Smooth muscle cell (in vitro differentiated cells): ENCODE measurements at regions not wholly inside any gene's neighbourhood (a gene's known extent, or its start where the extent isn't known, plus 50 kb on each side); places are given as distances from the start of the nearest gene placed in this dataset.
A peak's percentile ranks its signal among the peaks of the same experiment; 100 is the strongest.

Experiments used
- DNase-seq: peaks from one replicate; lab custom pipeline; 2025; ENCODE audit not compliant: unreplicated experiment; lab: John Stamatoyannopoulos, UW
- H2AFZ ChIP-seq: fragments of 200-600 bp; sonication (generic); 2 replicates; pipeline ENCODE4 v1.6.0; 2016; ENCODE audit warnings: antibody characterized with exemption, low read depth, mild to moderate bottlenecking
- H3F3A ChIP-seq: fragments of 200-600 bp; sonication (generic); 2 replicates; pipeline ENCODE4 v1.6.0; 2017; ENCODE audit warnings: antibody characterized with exemption, low read depth
- H3K27ac ChIP-seq: fragments of 200-600 bp; sonication (generic); 2 replicates; pipeline ENCODE4 v1.5.1; 2016; ENCODE audit warnings: low read depth, mild to moderate bottlenecking
- H3K27me3 ChIP-seq: fragments of 200-600 bp; sonication (generic); 2 replicates; pipeline ENCODE4 v1.6.1; 2016; ENCODE audit warnings: low read depth, mild to moderate bottlenecking
- H3K36me3 ChIP-seq: fragments of 200-600 bp; sonication (generic); 2 replicates; pipeline ENCODE4 v1.5.1; 2016; ENCODE audit warnings: low read depth
- H3K4me1 ChIP-seq: fragments of 200-600 bp; sonication (generic); 2 replicates; pipeline ENCODE4 v1.5.1; 2016; ENCODE audit warnings: low read depth
- H3K4me2 ChIP-seq: fragments of 200-600 bp; sonication (generic); 2 replicates; pipeline ENCODE4 v1.6.0; 2016; ENCODE audit warnings: mild to moderate bottlenecking
- H3K4me3 ChIP-seq: fragments of 200-600 bp; sonication (generic); 2 replicates; pipeline ENCODE4 v1.5.1; 2016; ENCODE audit warnings: mild to moderate bottlenecking
- H3K79me2 ChIP-seq: fragments of 200-600 bp; sonication (generic); 2 replicates; pipeline ENCODE4 v1.6.0; 2016; ENCODE audit warnings: low read depth, mild to moderate bottlenecking
- H3K9ac ChIP-seq: fragments of 200-600 bp; sonication (generic); 2 replicates; pipeline ENCODE4 v1.6.0; 2016; ENCODE audit warnings: low read depth
- H3K9me3 ChIP-seq: fragments of 200-600 bp; sonication (generic); replicated peaks from 2 replicates; pipeline ENCODE4 v1.5.1; 2016; ENCODE audit warnings: low read depth
- H4K20me1 ChIP-seq: fragments of 200-600 bp; sonication (generic); 2 replicates; pipeline ENCODE4 v1.6.0; 2016; ENCODE audit warnings: low read depth
- WGBS: methylation state at CpG from one replicate; pipeline ENCODE4 v1.1.7; 2016; ENCODE audit warnings: low lambda C conversion rate; 5-methylcytosine and 5-hydroxymethylcytosine counted together
- TF ChIP-seq, protein P1 (sequence below): fragments of 200-600 bp; sonication (generic); IDR thresholded peaks from 2 replicates; pipeline ENCODE4 v1.5.1; 2017; ENCODE audit warnings: borderline replicate concordance, mild to moderate bottlenecking, antibody characterized with exemption; ENCODE audit not compliant: insufficient read depth, poor library complexity, severe bottlenecking

DNA sequence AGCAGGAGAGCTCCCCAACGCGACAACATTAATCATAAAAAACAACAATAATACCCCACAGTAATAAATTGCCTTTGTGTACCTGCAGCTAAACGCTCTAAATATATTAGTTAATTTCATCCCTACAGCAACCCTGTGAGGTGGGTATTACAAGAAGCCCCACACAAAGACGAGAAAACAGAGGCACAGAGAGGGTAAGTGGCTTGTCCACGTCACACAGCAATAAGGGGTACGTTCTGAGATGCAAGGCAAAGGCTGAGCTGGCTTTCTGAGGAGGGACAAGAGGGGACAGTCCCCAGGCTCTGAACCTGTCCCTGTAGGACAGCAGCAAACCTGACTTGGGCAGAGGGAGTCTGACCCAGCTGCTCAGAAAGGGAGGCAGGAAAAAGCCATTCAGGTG, 78.2 kb downstream of the NCOR2 start:
- H3K27me3 ChIP-seq: no peaks in the 10 kb centered on the region
- TF ChIP-seq, protein P1, sequence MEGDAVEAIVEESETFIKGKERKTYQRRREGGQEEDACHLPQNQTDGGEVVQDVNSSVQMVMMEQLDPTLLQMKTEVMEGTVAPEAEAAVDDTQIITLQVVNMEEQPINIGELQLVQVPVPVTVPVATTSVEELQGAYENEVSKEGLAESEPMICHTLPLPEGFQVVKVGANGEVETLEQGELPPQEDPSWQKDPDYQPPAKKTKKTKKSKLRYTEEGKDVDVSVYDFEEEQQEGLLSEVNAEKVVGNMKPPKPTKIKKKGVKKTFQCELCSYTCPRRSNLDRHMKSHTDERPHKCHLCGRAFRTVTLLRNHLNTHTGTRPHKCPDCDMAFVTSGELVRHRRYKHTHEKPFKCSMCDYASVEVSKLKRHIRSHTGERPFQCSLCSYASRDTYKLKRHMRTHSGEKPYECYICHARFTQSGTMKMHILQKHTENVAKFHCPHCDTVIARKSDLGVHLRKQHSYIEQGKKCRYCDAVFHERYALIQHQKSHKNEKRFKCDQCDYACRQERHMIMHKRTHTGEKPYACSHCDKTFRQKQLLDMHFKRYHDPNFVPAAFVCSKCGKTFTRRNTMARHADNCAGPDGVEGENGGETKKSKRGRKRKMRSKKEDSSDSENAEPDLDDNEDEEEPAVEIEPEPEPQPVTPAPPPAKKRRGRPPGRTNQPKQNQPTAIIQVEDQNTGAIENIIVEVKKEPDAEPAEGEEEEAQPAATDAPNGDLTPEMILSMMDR: no peak
- peaks cover 100% of the 10 kb centered on the region for H4K20me1 ChIP-seq
- H3K4me1 ChIP-seq: no peaks in the 10 kb centered on the region
- no peak overlapping the region for H3K9ac ChIP-seq
- H3K79me2 ChIP-seq: peaks cover 81% of the 10 kb centered on the region
- peaks cover 6% of the 10 kb centered on the region for H3F3A ChIP-seq
- H3K4me2 ChIP-seq: no peak overlapping the region
- H3K27ac ChIP-seq: peak overlapping the region; percentile 72
- no peak overlapping the region for H3K4me3 ChIP-seq
- WGBS: 82% methylated on average over 6 of the region's 6 CpGs
- no peaks in the 10 kb centered on the region for H3K9me3 ChIP-seq
- no peak overlapping the region for H2AFZ ChIP-seq
- no peak for DNase-seq
- H3K36me3 ChIP-seq: no peaks in the 10 kb centered on the region

GRCh38 chr12:124488520-124488919, 78.9 kb downstream of the NCOR2 start:
- Histone ChIP-seq H4K20me1 (peaks cover 100% of the 10 kb centered on the region), H3K27ac (peak overlapping the region; percentile 72), H3K79me2 (peaks cover 77% of the 10 kb centered on the region), H2AFZ (no peak overlapping the region), H3K36me3 (no peaks in the 10 kb centered on the region), H3K9ac (no peak overlapping the region), H3K4me3 (no peak overlapping the region), H3K9me3 (no peaks in the 10 kb centered on the region), H3F3A (peaks cover 6% of the 10 kb centered on the region), H3K4me2 (peak overlapping the region; percentile 40), H3K27me3 (no peaks in the 10 kb centered on the region), H3K4me1 (no peaks in the 10 kb centered on the region)
- DNase-seq: no peak
- TF ChIP-seq, protein P1: no peak
- 77% methylated on average over 10 of the region's 10 CpGs for WGBS

DNA sequence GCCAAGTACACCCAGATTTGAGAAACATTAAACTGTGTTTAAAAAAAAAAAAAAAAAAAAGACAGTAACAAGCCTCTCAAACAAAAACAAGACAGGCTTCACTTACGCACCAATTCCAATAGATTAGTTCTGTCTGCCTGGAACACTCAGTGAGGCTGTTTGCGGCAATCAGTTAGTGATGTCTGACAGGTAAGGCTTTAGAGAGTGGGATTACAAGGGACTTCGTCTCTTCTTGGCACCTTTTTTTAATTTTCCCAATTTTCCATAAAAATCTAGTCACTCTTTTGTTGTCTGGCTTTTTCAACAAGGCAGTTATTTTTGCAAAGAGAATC, 79.6 kb downstream of the NCOR2 start:
- Histone ChIP-seq H3K4me2 (peak overlapping the region; percentile 40), H4K20me1 (peaks cover 100% of the 10 kb centered on the region), H2AFZ (no peak overlapping the region)

More for the DNA sequence above, 79.6 kb downstream of the NCOR2 start:
- H3K9me3 ChIP-seq: no peaks in the 10 kb centered on the region
- WGBS: 32% methylated on average over 3 of the region's 3 CpGs
- no peaks in the 10 kb centered on the region for H3K27me3 ChIP-seq
- H3F3A ChIP-seq: peaks cover 6% of the 10 kb centered on the region
- no peaks in the 10 kb centered on the region for H3K36me3 ChIP-seq
- no peak overlapping the region for H3K4me3 ChIP-seq
- H3K79me2 ChIP-seq: peaks cover 70% of the 10 kb centered on the region
- no peaks in the 10 kb centered on the region for H3K4me1 ChIP-seq
- peak overlapping the region; percentile 72 for H3K27ac ChIP-seq
- peak overlapping the region; percentile 15 for H3K9ac ChIP-seq
- TF ChIP-seq, protein P1: no peak
- DNase-seq: no peak
